MV-4-11 (cell line): ENCODE measurements at regions not wholly inside any gene's neighbourhood (a gene's known extent, or its start where the extent isn't known, plus 50 kb on each side); places are given as distances from the start of the nearest gene placed in this dataset.

Source experiments
- DNase-seq: peaks from one replicate; lab custom pipeline; 2025; lab: John Stamatoyannopoulos, UW

- DNase-seq = no peak
Observed at GRCh38 chr3:83302091-83302490, 1540.6 kb upstream of the GBE1 start.

- DNase-seq = no peak
Observed at GRCh38 chr3:83317605-83318004, 1556.2 kb upstream of the GBE1 start.

GRCh38 chr3:83320726-83321125 is 1559.3 kb upstream of the GBE1 start:
- DNase-seq = no peak

- DNase-seq = no peak
Observed at GRCh38 chr3:83321457-83321856, 1560.0 kb upstream of the GBE1 start.

- no peak for DNase-seq
Observed at GRCh38 chr3:83321891-83322290, 1560.4 kb upstream of the GBE1 start.

- no peak for DNase-seq
Observed at GRCh38 chr3:83354205-83354604, 1592.8 kb upstream of the GBE1 start.

GRCh38 chr3:83393276-83393675 is 1565.5 kb upstream of the CADM2 start:
- no peak for DNase-seq

- no peak for DNase-seq
Observed at GRCh38 chr3:83403927-83404326, 1554.9 kb upstream of the CADM2 start.

- DNase-seq = no peak
Observed at GRCh38 chr3:83426300-83426699, 1532.5 kb upstream of the CADM2 start.

- no peak for DNase-seq
Observed at GRCh38 chr3:83434880-83435587, 1523.8 kb upstream of the CADM2 start.

- DNase-seq = no peak
Observed at GRCh38 chr3:83438188-83438587, 1520.6 kb upstream of the CADM2 start.

GRCh38 chr3:83453056-83453455 is 1505.7 kb upstream of the CADM2 start:
- no peak for DNase-seq

GRCh38 chr3:83454353-83454752 is 1504.4 kb upstream of the CADM2 start:
- DNase-seq = no peak

GRCh38 chr3:83457551-83457950 is 1501.2 kb upstream of the CADM2 start:
- no peak for DNase-seq

GRCh38 chr3:83460052-83460451 is 1498.7 kb upstream of the CADM2 start:
- DNase-seq = no peak

GRCh38 chr3:83461411-83461810 is 1497.4 kb upstream of the CADM2 start:
- no peak for DNase-seq

- DNase-seq = no peak
Observed at GRCh38 chr3:83477563-83477962, 1481.2 kb upstream of the CADM2 start.

GRCh38 chr3:83482402-83483070 is 1476.3 kb upstream of the CADM2 start:
- DNase-seq = no peak

- no peak for DNase-seq
Observed at GRCh38 chr3:83496462-83496861, 1462.3 kb upstream of the CADM2 start.

- no peak for DNase-seq
Observed at GRCh38 chr3:83498361-83499016, 1460.3 kb upstream of the CADM2 start.

GRCh38 chr3:83500422-83500821 is 1458.4 kb upstream of the CADM2 start:
- no peak for DNase-seq

GRCh38 chr3:83500931-83501330 is 1457.9 kb upstream of the CADM2 start:
- DNase-seq = no peak

- no peak for DNase-seq
Observed at GRCh38 chr3:83513051-83513450, 1445.7 kb upstream of the CADM2 start.
